Left renal pelvis (tissue), 4 donors: ENCODE measurements at regions not wholly inside any gene's neighbourhood (a gene's known extent, or its start where the extent isn't known, plus 50 kb on each side); places are given as distances from the start of the nearest gene placed in this dataset.

Experiments used
- DNase-seq, 4 donors: peaks; one replicate each; pipeline ENCODE4 v3.0.0-alpha.2; 2013; ENCODE audit warnings: low read depth in 4 of 4, low spot score in 3 of 4

DNA sequence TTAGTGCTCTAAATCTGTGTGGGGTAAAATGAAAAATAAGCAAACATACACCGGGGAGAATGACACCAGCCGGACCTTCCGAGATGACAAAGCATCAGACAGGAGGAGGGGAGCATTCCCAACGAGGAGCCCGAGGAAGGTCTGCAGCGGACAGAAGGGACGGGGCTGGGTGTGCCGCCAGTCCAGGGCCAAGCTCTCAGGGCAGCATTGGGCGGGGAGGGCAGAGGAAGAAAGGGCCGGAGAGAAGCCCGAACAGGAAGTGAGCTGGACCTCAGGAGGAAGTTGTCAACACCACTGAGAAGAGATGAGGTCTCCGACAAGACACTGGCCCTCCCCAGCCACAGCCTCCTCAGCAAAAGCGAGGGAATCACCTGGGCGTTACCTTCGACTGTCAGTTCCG is 182.6 kb upstream of the RNF32 start:
- no peak for DNase-seq

GRCh38 chr7:156456503-156457115 is 184.0 kb upstream of the RNF32 start:
- peak in 1 of 4 donors; percentile 7 for DNase-seq

DNA sequence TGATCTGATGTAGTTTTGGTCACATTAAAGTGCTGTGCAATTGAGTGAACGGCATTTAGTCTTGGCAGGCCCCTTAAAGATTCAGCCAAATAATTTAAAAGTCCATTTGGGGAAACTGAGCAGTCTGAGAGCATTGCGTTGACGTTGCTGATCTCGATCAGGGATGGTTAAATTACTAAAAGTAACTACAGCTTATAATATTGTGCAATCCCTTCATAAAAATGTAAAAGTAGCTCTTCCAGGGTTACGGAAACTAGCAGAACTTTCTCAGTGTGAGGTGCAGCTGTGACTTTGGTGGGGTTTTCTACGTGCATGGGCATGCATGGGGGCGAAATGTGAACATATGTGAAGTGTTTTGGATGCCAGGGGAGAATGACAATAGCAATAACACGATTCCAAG is 184.5 kb upstream of the RNF32 start:
- no peak for DNase-seq

DNA sequence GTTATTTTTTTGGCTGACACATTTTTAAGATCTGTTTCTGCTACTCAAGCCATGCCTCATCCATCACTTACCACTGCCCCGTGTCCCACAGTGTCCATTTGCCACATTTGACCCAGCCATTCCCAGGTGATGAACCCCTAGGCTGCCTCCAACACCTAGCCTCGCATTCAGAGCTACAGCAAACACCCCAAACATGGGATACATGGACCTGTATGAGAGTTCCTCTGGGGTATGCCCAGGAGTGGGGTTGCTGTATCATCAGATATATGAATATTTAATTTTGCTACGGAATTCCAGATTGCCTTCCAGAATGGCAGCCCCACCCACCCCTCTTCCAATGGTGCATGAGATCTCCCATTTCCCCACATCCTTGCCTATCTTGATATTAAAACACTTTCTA is 190.1 kb upstream of the RNF32 start:
- no peak for DNase-seq

DNA sequence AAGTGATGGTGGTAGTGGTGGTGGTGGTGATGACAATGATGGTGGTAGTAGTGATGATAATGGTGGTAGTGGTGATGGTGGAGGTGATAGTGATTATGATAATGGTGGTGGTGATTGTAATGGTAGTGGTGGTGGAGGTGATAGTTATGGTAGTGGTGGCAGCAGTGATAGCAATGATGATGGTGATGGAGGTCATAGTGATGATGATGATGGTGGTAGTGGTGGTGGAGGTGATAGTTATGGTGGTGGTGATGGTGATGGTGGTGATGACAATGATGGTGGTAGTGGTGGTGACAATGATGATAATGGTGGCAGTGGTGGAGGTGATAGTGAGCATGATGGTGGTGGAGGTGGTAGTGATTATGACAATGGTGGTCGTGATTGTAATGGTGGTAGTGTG is 191.7 kb upstream of the RNF32 start:
- no peak for DNase-seq

GRCh38 chr7:156446990-156447389 is 193.6 kb upstream of the RNF32 start:
- DNase-seq, result no peak

DNA sequence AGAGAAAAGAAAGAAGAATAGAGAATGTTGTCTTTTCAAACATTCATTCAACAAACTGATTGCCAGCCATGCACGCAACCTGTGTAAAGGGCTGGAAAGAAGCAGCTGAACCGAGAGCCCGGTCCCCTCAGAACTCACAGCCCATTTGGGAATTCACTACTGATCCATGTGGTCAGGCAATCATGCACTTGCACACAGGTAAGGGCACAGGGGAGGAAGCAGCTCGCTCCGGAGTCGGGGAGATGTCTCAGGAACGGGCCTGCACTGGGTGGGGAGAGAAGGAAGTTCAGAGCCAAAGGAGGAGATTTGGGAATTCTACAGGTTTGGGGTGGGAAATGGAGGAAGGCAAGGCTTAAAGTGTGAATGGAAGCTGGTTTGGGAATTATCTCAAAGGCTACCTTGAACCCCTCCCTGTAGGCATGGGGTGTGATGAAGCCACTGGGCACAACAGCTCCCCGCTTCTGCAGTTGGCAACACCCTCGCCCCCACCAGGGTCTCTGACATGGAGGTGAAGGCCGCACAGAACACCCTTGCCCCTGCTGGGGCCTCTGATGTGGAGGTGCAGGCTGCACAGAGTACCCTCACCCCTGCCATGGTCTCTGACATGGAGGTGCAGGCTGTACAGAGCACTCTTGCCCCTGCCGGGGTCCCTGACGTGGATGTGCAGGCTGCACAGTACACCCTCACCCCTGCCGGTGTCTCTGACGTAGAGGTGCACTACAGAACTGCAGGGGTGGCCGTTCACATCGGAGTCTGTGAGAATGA is 194.4 kb upstream of the RNF32 start:
- DNase-seq, result no peak

DNA sequence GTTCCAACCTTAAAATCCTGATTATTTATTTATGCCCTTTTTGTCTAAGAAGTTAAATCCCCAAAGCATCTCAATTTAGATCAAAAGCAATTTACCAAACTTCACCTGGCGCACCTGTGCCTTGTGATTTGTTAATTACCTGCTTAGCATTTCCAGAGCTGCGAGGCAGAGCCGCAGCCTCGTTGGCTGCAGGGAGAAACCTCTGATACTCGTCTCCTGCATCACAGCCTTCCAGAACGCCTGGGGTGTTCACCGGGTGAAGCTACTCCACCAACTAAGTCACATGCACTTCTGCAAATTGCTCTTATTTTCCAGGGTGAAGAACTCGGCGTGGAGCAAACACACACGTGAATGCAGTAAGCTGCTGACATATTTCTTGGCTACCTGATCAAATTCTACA is 198.1 kb upstream of the RNF32 start:
- DNase-seq, result no peak

DNA sequence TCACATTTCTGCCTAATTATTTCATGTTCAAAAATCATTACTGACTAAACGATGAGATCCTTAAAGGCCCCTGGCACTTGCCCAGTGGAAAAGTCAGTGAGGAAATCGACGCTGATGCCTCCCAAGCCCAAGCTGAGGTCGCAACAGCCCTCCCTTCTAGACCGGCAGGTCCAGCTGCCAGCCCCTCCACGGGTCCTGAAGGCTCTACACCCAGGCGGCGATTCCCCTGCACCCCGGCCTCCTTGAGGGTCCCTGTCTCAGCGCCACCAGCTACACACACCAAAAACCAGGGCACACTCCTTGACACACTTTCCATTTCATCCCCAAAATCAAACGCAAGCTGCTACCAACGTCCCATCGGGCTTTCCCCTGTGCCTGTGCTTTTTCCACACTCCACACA is 200.1 kb upstream of the RNF32 start:
- no peak for DNase-seq

GRCh38 chr7:156438011-156438410 is 202.6 kb upstream of the RNF32 start:
- no peak for DNase-seq

- no peak for DNase-seq
Measured at GRCh38 chr7:156437021-156437614, 203.5 kb upstream of the RNF32 start.

GRCh38 chr7:156435486-156436231 is 204.9 kb upstream of the RNF32 start:
- DNase-seq, result no peak

GRCh38 chr7:156434706-156435105 is 205.9 kb upstream of the RNF32 start:
- DNase-seq, result no peak

DNA sequence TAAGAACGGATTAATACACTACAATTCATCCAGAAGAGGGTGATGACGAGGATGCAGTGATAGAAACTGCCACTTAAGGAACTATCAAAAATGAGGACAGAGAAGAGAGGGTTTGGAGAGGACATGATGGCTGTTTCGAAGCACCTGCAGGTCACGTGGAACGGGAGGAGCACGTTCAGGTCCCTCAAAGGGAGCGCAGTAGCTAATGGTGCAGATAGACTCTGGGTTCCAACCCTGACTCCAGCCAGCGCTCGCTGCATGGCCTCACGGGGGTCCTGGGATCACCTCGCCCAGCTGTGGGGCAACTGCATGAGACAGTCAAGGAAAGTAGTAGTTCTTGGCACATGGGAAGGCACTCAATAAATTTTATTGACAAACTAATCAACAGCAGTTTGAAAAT is 208.6 kb upstream of the RNF32 start:
- no peak for DNase-seq

DNA sequence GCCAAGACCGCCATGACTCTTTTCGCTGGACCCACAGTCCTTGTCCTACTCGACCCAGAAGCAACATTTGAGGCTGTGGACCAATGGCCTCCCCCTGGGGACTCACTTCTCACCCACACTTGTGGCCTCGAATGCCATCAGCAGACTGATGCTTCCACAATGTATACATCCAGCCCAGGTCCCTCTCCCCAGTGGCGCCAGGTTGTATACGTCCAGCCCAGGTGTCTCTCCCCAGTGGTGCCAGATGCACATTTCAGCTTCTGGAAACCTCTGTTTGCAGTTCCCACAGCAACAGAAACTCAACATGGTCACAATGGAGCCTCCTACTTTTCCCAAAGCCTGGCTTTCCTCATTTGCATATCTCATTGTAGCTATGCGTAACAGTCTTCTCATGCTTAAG is 210.5 kb upstream of the RNF32 start:
- no peak for DNase-seq

DNA sequence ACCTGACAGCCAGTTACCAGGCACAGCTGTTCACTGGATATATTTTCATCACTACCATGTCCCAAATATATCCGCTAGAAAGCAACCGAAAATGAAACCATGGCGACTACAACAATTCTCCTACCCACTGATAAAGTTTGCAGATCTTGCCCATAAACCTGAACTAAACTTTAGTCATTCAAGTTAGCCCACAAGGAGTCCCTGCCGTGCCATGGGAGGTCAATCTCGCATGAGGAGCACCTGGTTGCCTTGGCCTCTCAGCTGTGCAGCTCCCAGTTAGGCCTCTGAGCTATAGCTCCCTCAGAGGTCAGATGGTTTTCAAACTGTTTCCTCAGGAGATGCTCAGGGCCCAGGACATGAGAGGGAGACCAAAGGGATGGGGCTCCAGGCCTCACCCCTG is 211.1 kb upstream of the RNF32 start:
- DNase-seq, result no peak

DNA sequence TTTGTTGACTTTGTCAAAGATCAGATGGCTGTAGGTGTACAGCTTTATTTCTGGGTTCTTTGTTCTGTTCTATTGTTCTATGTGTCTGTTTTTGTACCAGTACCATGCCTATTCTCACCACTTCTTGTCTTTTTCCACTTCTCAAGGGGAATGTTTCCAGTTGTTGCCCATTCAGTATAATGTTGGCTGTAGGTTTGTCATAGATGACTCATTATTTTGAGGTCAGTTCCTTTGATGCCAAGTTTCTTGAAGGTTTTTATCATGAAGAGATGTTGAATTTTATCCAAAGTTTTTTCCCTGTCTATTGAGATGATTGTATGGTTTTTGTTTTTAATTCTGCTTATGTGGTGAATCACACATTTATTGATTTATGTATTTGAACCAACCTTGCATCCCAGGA is 216.7 kb upstream of the RNF32 start:
- no peak for DNase-seq

- DNase-seq, result no peak
Measured at GRCh38 chr7:156420496-156420895, 220.1 kb upstream of the RNF32 start.

DNA sequence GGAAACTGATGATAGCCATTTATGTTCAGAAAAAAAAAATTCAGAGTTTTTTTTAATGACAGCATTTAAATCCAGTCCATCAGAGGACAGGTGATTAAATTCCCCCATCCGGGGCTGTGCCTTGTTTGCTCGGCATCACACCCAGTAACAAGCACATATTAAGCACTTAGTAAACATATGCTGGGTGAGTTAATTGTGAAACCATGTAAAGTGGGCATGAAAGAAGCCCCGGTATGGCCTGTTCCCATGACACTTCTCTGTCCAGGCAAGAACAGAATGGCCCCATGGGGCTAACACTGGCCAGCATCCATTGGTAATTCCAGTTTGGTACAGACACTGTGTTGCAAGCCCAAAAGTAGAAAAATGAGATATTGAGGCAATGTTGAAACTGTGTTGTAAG is 220.8 kb upstream of the RNF32 start:
- no peak for DNase-seq

DNA sequence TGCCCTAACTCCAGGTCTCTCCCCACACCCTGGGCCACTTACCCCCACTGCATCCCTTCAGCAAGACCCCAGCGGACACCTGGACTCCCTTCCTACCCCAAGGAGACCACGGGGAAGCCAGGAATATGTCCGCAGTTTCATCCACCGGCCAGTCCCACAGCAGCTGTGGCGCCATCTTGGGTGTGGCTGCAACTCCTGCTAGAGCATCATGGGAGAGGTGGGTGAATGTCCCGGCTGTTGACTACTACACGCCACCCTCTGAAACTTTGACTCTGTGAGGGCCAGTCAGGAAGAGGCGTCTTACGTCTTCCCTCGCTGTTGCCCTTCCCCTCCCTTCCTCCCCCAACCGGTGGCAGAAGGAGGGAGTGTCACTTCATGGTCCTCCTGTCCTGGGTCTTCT is 238.3 kb upstream of the RNF32 start:
- DNase-seq, result no peak

DNA sequence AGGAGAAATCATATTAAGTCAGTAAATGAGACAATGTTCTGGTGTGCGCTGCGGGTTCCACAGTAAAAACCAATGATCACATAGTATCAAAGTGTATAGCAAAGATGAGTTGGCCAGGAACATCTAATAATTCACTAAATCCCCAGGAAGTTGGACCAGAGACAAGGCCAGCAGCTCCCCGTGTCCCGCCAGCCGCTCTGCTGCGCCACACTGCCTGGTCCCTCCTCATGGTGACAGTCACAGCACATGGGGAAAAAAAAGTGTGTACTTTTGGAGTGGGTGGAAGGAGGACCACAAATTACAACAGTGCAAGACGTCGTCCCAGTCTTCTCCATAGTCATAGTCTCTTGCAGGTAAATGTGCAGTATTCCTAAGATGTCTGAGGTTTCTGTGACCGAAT is 239.0 kb upstream of the RNF32 start:
- no peak for DNase-seq

- no peak for DNase-seq
Measured at GRCh38 chr7:156400046-156400445, 240.5 kb upstream of the RNF32 start.
